Neural progenitor cell (in vitro differentiated cells): ENCODE measurements at regions not wholly inside any gene's neighbourhood (a gene's known extent, or its start where the extent isn't known, plus 50 kb on each side); places are given as distances from the start of the nearest gene placed in this dataset.
A peak's percentile ranks its signal among the peaks of the same experiment; 100 is the strongest.

Experiments
- DNase-seq: peaks from one replicate; pipeline ENCODE4 v3.0.0-alpha.2; 2016; ENCODE audit warnings: low spot score
- H2AFZ ChIP-seq: fragments of 200-600 bp; sonication (generic); replicated peaks from 2 replicates; pipeline ENCODE4 v1.6.1; 2016; ENCODE audit warnings: antibody characterized with exemption
- H3F3A ChIP-seq: fragments of 200-600 bp; sonication (generic); 2 replicates; pipeline ENCODE4 v1.6.1; 2016; ENCODE audit warnings: antibody characterized with exemption, low read depth
- H3K27ac ChIP-seq: fragments of 200-600 bp; sonication (generic); 2 replicates; pipeline ENCODE4 v1.5.1; 2016; ENCODE audit warnings: mild to moderate bottlenecking
- H3K27me3 ChIP-seq: fragments of 200-600 bp; sonication (generic); 2 replicates; pipeline ENCODE4 v1.6.1; 2016; ENCODE audit warnings: mild to moderate bottlenecking, moderate library complexity
- H3K36me3 ChIP-seq: fragments of 200-600 bp; sonication (generic); 2 replicates; pipeline ENCODE4 v1.5.1; 2016
- H3K4me1 ChIP-seq: fragments of 200-600 bp; sonication (generic); 2 replicates; pipeline ENCODE4 v1.6.1; 2016; ENCODE audit warnings: mixed run types
- H3K4me2 ChIP-seq: fragments of 200-600 bp; sonication (generic); 2 replicates; pipeline ENCODE4 v1.6.1; 2016
- H3K4me3 ChIP-seq: fragments of 200-600 bp; sonication (generic); 2 replicates; pipeline ENCODE4 v1.5.1; 2016
- H3K79me2 ChIP-seq: fragments of 200-600 bp; sonication (generic); 2 replicates; pipeline ENCODE4 v1.6.1; 2016; ENCODE audit warnings: low read depth
- H3K9ac ChIP-seq: fragments of 200-600 bp; sonication (generic); 2 replicates; pipeline ENCODE4 v1.6.1; 2016
- H3K9me3 ChIP-seq: fragments of 200-600 bp; sonication (generic); 2 replicates; pipeline ENCODE4 v1.5.1; 2016; ENCODE audit warnings: low read depth
- H4K20me1 ChIP-seq: fragments of 200-600 bp; sonication (generic); 2 replicates; pipeline ENCODE4 v1.6.1; 2016; ENCODE audit warnings: low read depth
- H3K27ac Mint-ChIP-seq: 3 replicates; pipeline ENCODE4 v1.8.0; 2021; ENCODE audit warnings: mixed read lengths
- H3K27me3 Mint-ChIP-seq: 2 replicates; pipeline ENCODE4 v1.8.0; 2022; ENCODE audit warnings: low read depth, mild to moderate bottlenecking, inconsistent platforms, moderate library complexity, mixed read lengths; ENCODE audit not compliant: insufficient read depth
- H3K36me3 Mint-ChIP-seq: 3 replicates; pipeline ENCODE4 v1.8.0; 2021; ENCODE audit warnings: mixed read lengths
- H3K4me1 Mint-ChIP-seq: 3 replicates; pipeline ENCODE4 v1.8.0; 2021; ENCODE audit warnings: mixed read lengths
- H3K4me3 Mint-ChIP-seq: 3 replicates; pipeline ENCODE4 v1.8.0; 2021; ENCODE audit warnings: mild to moderate bottlenecking, moderate library complexity, mixed read lengths
- H3K9me3 Mint-ChIP-seq: 3 replicates; pipeline ENCODE4 v1.8.0; 2020; ENCODE audit warnings: mixed read lengths
- EZH2 ChIP-seq: fragments of 200-600 bp; sonication (generic); IDR thresholded peaks from 2 replicates; pipeline ENCODE4 v1.6.1; 2017; ENCODE audit warnings: antibody characterized with exemption, mild to moderate bottlenecking, moderate library complexity
- EZH2phosphoT487 ChIP-seq: fragments of 200-600 bp; sonication (generic); IDR thresholded peaks from 2 replicates; pipeline ENCODE4 v1.6.1; 2017; ENCODE audit warnings: antibody characterized with exemption
- TF ChIP-seq, protein P1 (sequence below): fragments of 200-600 bp; sonication (generic); IDR thresholded peaks from 2 replicates; pipeline ENCODE4 v1.5.1; 2017; ENCODE audit warnings: antibody characterized with exemption, mild to moderate bottlenecking

DNA sequence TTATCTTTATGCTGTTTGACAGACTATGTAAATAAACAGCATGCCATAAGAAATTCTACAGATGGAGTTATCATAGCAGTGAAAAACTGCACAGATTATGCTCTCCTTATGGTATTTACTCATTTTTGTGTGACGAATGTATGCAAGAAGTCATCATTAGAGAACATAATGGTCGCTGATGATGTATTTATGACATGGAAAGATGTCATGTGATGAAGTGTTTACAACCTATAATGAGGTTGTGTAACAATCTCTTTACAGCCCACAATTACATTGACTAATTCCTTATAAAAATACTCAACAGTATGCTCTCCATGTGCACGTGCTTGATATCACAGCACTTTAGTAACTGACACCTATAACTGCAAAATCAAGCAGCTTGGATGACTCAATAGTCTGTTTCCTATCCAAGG, 192.4 kb downstream of the BMP2 start:
- Mint-ChIP-seq H3K27ac (no peak overlapping the region), H3K9me3 (no peaks in the 10 kb centered on the region), H3K36me3 (no peaks in the 10 kb centered on the region), H3K4me1 (peaks cover under 1% of the 10 kb centered on the region), H3K27me3 (peaks cover 3% of the 10 kb centered on the region), H3K4me3 (no peak overlapping the region)
- TF ChIP-seq, protein P1, sequence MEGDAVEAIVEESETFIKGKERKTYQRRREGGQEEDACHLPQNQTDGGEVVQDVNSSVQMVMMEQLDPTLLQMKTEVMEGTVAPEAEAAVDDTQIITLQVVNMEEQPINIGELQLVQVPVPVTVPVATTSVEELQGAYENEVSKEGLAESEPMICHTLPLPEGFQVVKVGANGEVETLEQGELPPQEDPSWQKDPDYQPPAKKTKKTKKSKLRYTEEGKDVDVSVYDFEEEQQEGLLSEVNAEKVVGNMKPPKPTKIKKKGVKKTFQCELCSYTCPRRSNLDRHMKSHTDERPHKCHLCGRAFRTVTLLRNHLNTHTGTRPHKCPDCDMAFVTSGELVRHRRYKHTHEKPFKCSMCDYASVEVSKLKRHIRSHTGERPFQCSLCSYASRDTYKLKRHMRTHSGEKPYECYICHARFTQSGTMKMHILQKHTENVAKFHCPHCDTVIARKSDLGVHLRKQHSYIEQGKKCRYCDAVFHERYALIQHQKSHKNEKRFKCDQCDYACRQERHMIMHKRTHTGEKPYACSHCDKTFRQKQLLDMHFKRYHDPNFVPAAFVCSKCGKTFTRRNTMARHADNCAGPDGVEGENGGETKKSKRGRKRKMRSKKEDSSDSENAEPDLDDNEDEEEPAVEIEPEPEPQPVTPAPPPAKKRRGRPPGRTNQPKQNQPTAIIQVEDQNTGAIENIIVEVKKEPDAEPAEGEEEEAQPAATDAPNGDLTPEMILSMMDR, result no peak
- TF ChIP-seq EZH2 (no peak), EZH2phosphoT487 (no peak)
- Histone ChIP-seq H3K4me1 (no peaks in the 10 kb centered on the region), H3K36me3 (no peaks in the 10 kb centered on the region), H3K4me3 (no peak overlapping the region), H3F3A (no peaks in the 10 kb centered on the region), H3K27me3 (no peaks in the 10 kb centered on the region), H3K4me2 (no peak overlapping the region), H4K20me1 (no peaks in the 10 kb centered on the region), H3K9me3 (no peaks in the 10 kb centered on the region), H3K27ac (no peak overlapping the region), H3K79me2 (no peaks in the 10 kb centered on the region), H3K9ac (no peak overlapping the region), H2AFZ (no peak overlapping the region)
- no peak for DNase-seq

DNA sequence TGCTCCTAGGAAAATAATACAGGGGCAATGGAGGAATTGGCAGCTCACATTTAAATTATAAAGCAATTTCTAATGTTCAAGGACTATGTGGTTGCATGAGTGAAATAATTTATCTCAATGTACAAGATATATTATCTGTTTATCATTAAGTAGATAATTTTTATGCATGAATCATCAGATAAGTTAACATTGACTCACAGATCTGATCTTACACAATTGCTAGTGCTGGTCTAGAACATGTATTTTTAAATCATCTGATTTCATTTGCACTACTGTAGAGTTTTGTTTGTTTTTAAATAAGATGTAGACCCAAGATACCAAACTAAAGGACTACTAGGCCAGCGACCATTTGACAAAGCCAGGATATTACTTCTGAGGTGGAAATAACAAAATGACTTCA, 199.2 kb downstream of the BMP2 start:
- no peak overlapping the region for H3K4me3 ChIP-seq
- no peak overlapping the region for H2AFZ ChIP-seq
- TF ChIP-seq EZH2 (no peak), EZH2phosphoT487 (no peak)
- TF ChIP-seq, protein P1, result no peak
- peaks cover 2% of the 10 kb centered on the region for H3K27me3 Mint-ChIP-seq
- no peaks in the 10 kb centered on the region for H3K9me3 ChIP-seq
- H4K20me1 ChIP-seq, result no peaks in the 10 kb centered on the region
- H3K4me1 ChIP-seq, result no peaks in the 10 kb centered on the region
- H3K27ac Mint-ChIP-seq, result no peak overlapping the region
- no peak overlapping the region for H3K4me2 ChIP-seq
- no peaks in the 10 kb centered on the region for H3K4me1 Mint-ChIP-seq
- H3F3A ChIP-seq, result no peaks in the 10 kb centered on the region
- H3K27me3 ChIP-seq, result no peaks in the 10 kb centered on the region
- H3K9ac ChIP-seq, result no peak overlapping the region
- no peaks in the 10 kb centered on the region for H3K36me3 ChIP-seq
- no peak overlapping the region for H3K4me3 Mint-ChIP-seq
- peaks cover 2% of the 10 kb centered on the region for H3K9me3 Mint-ChIP-seq
- no peak for DNase-seq
- no peaks in the 10 kb centered on the region for H3K79me2 ChIP-seq
- H3K36me3 Mint-ChIP-seq, result no peaks in the 10 kb centered on the region
- no peak overlapping the region for H3K27ac ChIP-seq

DNA sequence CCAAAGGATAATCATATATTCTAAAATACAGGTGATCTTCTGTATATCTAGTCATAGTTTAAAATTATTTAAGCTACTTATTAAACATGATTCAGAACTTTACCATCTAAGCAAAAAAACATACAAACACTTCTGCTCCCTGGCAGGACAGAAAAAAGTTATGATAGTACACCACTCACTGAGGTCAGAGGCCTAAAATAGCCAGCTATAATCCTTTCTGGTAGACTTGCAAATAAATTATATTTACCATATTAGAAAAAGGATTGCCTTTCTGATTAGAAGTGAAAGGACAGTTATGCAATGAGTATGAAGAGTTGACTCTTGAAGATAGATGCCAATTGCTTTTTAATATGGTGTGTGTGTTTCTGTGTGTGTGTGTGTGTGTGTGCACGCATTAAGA, 207.4 kb downstream of the BMP2 start:
- H3K9ac ChIP-seq, result no peak overlapping the region
- H4K20me1 ChIP-seq, result no peaks in the 10 kb centered on the region
- Mint-ChIP-seq H3K27ac (no peak overlapping the region), H3K9me3 (no peaks in the 10 kb centered on the region), H3K27me3 (no peaks in the 10 kb centered on the region), H3K4me3 (no peak overlapping the region), H3K36me3 (no peaks in the 10 kb centered on the region), H3K4me1 (no peaks in the 10 kb centered on the region)
- TF ChIP-seq EZH2phosphoT487 (no peak), EZH2 (no peak)
- TF ChIP-seq, protein P1, result no peak
- DNase-seq, result no peak
- H3K79me2 ChIP-seq, result no peaks in the 10 kb centered on the region
- H3K27ac ChIP-seq, result no peak overlapping the region
- H3K4me1 ChIP-seq, result peaks cover 7% of the 10 kb centered on the region
- no peaks in the 10 kb centered on the region for H3K27me3 ChIP-seq
- H3F3A ChIP-seq, result no peaks in the 10 kb centered on the region
- H2AFZ ChIP-seq, result no peak overlapping the region
- H3K4me2 ChIP-seq, result no peak overlapping the region
- no peak overlapping the region for H3K4me3 ChIP-seq
- no peaks in the 10 kb centered on the region for H3K36me3 ChIP-seq
- no peaks in the 10 kb centered on the region for H3K9me3 ChIP-seq

DNA sequence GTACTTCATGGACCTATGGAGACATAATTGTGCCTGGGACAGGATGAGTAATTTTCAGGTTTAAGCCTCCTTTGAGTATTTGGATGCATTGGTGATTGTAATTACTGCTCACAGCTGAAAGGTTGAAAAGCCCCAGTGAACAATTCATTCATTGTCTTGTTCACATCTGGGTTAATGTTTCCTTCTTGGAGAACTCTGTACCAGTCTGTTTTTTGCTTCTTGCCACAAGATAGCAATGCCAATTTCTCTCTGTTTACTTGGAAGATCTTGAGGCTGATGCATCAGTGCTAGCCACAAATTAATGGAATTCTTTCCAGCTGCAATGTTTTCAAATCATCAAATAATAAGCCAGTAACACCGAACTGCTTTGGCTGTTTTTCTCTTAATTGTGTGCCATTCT, 207.8 kb downstream of the BMP2 start:
- Mint-ChIP-seq H3K27ac (no peak overlapping the region), H3K36me3 (no peaks in the 10 kb centered on the region), H3K4me3 (no peak overlapping the region), H3K27me3 (no peaks in the 10 kb centered on the region), H3K9me3 (no peaks in the 10 kb centered on the region), H3K4me1 (no peaks in the 10 kb centered on the region)
- no peaks in the 10 kb centered on the region for H3K36me3 ChIP-seq
- no peak for DNase-seq
- H4K20me1 ChIP-seq, result no peaks in the 10 kb centered on the region
- H3K9ac ChIP-seq, result no peak overlapping the region
- H3K79me2 ChIP-seq, result no peaks in the 10 kb centered on the region
- H3K27ac ChIP-seq, result no peak overlapping the region
- H3F3A ChIP-seq, result no peaks in the 10 kb centered on the region
- TF ChIP-seq, protein P1, result no peak
- TF ChIP-seq EZH2phosphoT487, result no peak
- no peak for TF ChIP-seq EZH2
- no peaks in the 10 kb centered on the region for H3K27me3 ChIP-seq
- peak overlapping the region; percentile 34 for H2AFZ ChIP-seq
- H3K4me3 ChIP-seq, result no peak overlapping the region
- H3K4me1 ChIP-seq, result peaks cover 7% of the 10 kb centered on the region
- no peak overlapping the region for H3K4me2 ChIP-seq
- H3K9me3 ChIP-seq, result no peaks in the 10 kb centered on the region
